Testis (tissue), 2 donors: ENCODE measurements at regions not wholly inside any gene's neighbourhood (a gene's known extent, or its start where the extent isn't known, plus 50 kb on each side); places are given as distances from the start of the nearest gene placed in this dataset.

ENCODE experiments used
- POLR2A ChIP-seq: fragments of 450-650 bp; IDR thresholded peaks from one replicate; pipeline ENCODE4 v1.6.1; 2017; ENCODE audit warnings: antibody characterized with exemption, mild to moderate bottlenecking, moderate library complexity
- TF ChIP-seq, protein P1 (sequence below), 3 experiments: fragments of 450-650 bp in 2 of 3; fragments of 200-600 bp in 1 of 3; sonication (generic) in 1 of 3; IDR thresholded peaks; one replicate each; pipeline ENCODE4 v1.5.1; 2016 to 2019; ENCODE audit warnings: antibody characterized with exemption in 3 of 3, mild to moderate bottlenecking in 2 of 3, moderate library complexity in 1 of 3

DNA sequence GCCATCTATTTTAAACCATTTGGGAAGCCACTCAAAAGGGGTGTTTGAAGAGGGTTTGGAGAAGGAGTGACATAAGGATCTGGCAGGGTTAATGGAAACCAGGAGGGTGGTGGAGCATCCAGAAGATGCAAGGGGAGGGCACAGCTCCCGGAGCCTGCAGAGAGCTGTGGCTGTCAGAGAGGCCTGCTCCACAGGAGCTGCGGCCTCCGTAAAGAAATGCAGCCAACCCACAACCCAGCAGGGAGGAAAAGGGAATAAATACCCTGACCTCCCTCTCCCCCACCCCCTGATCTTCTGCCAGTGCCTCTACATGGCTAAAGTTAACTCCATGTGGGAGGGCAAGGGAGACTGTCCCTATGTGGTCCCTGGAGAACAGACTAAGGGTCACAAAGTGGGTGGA is 567.1 kb upstream of the POU3F3 start:
- TF ChIP-seq, protein P1, sequence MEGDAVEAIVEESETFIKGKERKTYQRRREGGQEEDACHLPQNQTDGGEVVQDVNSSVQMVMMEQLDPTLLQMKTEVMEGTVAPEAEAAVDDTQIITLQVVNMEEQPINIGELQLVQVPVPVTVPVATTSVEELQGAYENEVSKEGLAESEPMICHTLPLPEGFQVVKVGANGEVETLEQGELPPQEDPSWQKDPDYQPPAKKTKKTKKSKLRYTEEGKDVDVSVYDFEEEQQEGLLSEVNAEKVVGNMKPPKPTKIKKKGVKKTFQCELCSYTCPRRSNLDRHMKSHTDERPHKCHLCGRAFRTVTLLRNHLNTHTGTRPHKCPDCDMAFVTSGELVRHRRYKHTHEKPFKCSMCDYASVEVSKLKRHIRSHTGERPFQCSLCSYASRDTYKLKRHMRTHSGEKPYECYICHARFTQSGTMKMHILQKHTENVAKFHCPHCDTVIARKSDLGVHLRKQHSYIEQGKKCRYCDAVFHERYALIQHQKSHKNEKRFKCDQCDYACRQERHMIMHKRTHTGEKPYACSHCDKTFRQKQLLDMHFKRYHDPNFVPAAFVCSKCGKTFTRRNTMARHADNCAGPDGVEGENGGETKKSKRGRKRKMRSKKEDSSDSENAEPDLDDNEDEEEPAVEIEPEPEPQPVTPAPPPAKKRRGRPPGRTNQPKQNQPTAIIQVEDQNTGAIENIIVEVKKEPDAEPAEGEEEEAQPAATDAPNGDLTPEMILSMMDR (IDR thresholded peaks at IDR 0.05), result no peak
- TF ChIP-seq POLR2A, result no peak
